ENCODE measurements at regions not wholly inside any gene's neighbourhood (a gene's known extent, or its start where the extent isn't known, plus 50 kb on each side); places are given as distances from the start of the nearest gene placed in this dataset.
A peak's percentile ranks its signal among the peaks of the same experiment; 100 is the strongest.
"Not testable (repeated sequence)": the region's sequence is repeated elsewhere in the genome, so short reads cannot be mapped to it uniquely, and the experiment has no call there.

GRCh38 chr5:15009420-15009819, 137.8 kb upstream of the ANKH start:
- DNase-seq, result no peak

- DNase-seq, result no peak
Observed at GRCh38 chr5:15008921-15009320, 137.3 kb upstream of the ANKH start.

DNA sequence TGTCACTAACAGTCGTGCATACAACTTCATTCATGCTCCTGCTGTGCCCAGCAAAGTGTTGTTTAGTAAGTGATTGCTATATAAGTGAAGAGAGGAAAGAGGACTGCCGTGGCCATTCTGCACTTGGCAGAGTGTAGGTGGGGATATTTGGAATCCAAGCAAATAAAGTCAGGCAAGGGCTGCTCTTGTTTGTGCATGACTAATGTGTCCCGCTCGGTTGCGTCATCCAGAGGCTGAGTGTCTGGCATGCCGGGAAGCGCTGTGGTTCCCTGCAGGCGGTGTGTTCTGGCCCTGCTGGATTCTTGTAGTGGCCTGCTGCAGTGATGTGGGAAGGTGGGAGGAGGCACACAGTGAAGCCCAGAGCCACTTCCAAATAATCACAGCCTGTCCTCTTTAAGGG, 136.9 kb upstream of the ANKH start:
- no peak for DNase-seq

- no peak for DNase-seq
Observed at GRCh38 chr5:15007646-15008045, 136.1 kb upstream of the ANKH start.

DNA sequence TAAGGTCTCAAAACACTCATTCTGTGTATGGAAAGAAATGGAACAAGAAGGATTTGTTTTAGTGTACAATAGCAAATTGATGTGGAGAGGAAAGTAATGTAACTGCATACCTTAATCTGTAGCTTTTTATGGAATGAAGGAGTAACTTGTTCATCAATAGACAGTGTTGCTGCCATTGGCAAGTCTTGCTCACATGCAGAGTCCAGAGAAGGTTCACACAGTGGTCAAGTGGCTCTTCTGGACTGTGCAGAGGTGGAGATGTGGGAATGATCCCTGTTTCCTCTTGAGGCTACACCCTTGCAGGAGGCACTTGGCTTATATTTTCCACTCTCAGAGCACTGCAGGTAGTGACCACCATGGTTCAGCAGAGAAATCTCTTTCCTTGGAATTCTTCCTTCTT, 132.9 kb upstream of the ANKH start:
- no peak for DNase-seq

DNA sequence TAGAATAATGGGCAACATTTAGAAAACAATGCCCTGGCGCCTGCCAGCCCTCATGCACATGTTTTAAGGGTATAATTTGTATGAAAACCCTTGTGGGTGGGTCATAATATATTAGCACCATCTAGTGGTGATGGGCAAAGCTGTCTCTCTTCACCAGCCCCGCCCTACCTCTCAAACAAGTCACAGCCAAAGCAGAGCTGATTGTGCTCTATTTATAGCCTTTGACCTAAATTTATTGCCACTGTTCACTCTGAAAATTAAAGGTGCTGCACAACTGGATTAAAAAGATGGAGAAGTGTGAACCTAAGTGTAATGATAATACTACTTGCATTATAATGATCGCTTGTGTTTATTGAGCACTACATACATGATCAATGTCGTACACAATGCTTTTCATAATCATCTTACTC, 131.9 kb upstream of the ANKH start:
- peak in 1 of 2 donors; percentile 32 for DNase-seq

GRCh38 chr5:15002791-15003190, 131.2 kb upstream of the ANKH start:
- no peak for DNase-seq

- DNase-seq, result no peak
Observed at GRCh38 chr5:15002173-15002572, 130.6 kb upstream of the ANKH start.

DNA sequence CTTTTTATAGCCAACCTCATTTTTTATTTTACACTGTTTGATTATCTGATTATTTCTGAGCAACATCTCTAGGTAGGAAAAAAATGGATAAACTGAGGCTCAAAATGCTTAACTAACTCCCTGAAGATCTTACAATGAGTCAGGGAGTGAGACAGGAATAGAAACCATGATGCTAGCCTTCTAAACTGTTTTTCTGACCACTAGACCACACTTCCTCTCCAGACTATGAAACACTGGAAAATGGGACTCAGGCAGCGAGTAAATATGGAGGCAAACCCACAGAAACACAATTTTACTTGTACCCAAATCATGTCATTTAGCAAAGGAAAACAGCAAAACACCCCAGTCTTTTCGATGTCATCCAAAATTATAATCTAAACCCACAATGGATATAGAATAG, 129.9 kb upstream of the ANKH start:
- no peak for DNase-seq

DNA sequence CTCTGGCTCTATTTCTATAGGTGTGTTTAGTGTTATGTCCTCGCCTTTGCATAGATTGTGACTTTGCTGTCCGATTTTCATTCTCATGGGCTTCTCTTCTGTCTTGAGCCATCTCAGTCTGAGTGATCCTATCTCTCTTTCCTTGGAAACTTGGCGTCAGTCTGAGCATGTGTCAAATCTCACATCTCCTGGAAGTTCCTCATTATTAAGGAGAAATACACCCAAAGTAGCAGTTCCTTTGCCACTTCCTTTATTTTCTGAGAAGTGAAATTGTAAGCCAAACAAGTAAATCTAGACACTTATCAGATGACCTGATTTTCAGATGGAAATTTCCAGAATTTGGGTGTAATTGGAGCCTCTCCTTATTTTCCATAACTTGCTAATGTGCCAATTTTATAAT, 126.9 kb upstream of the ANKH start:
- DNase-seq, result no peak

- DNase-seq, result no peak
Observed at GRCh38 chr5:14996997-14997396, 125.4 kb upstream of the ANKH start.

- DNase-seq, result no peak
Observed at GRCh38 chr5:14995229-14995628, 123.7 kb upstream of the ANKH start.

- DNase-seq, result not testable (repeated sequence)
Observed at GRCh38 chr5:14993459-14994133, 122.0 kb upstream of the ANKH start.

GRCh38 chr5:14992751-14993458, 121.3 kb upstream of the ANKH start:
- not testable (repeated sequence) for DNase-seq

GRCh38 chr5:14988223-14988622, 116.6 kb upstream of the ANKH start:
- DNase-seq, result no peak

- no peak for DNase-seq
Observed at GRCh38 chr5:14986413-14986812, 114.8 kb upstream of the ANKH start.

DNA sequence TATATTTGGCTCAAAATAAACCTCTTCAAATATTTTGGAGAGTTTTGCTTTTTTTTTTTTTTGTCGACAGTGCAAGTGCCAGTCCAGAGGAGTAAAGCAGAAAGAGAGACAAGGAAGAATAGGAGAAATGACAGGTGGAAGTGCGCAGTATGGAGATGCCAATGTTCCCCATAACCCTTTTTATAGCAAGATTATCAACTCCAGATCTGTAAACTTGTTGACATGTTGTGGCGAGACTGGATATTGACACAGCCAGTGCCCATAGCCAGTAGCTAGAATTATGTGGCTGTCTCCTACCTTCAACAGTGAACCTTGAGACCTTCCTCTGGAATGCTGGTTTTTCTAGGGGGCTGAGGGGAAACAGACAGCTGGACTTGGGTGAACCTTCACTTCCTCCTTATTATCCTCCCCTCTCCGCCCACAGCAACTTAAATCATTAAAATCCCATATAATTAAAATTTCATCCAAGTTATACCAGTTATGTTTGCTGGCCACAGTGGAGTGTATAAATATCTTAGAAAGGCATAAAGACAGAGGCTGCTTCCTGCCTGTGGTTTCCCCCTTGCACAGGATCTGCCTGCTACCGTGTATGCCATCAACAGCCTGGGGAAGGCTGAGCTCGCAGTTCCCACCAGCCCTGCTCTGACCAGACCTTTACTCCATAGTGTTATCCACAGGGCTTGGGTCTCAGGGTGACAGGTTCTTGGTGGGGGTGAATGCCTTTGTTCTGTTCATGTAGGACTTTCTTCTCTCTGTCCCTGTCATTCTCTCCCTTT, 112.3 kb upstream of the ANKH start:
- DNase-seq, result peak in 1 of 2 donors; percentile 2

GRCh38 chr5:14980698-14981097, 109.1 kb upstream of the ANKH start:
- DNase-seq, result no peak

DNA sequence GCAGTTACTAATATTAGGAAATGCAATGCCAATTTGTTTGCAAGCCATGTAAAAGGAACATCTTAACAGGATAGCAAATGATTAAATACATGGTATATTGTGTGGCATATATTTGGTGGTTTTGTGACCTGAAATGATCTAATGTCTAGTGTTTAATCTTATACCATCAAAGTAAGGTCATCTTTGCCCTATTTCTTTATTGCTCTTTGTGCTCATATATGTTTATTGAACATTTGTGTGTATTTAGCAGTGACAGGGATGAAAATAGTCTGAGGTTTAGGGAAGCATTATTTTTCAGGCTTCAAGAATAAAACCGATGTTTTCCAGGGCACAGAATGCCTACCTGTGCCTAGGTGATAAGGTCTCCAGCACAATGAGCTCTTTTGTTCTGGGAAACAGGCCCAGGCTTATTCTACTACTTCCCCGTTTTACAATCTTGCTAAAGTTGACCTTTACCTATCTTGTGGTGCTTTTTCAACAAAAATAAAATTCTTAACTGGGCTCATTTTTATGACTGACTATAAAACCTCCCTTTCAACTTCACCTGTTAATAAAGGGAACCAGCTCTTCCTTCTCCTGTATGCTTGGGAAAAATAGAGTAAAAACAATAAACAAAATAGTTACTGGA, 105.6 kb upstream of the ANKH start:
- no peak for DNase-seq

GRCh38 chr5:14976486-14976885, 104.9 kb upstream of the ANKH start:
- DNase-seq, result no peak

DNA sequence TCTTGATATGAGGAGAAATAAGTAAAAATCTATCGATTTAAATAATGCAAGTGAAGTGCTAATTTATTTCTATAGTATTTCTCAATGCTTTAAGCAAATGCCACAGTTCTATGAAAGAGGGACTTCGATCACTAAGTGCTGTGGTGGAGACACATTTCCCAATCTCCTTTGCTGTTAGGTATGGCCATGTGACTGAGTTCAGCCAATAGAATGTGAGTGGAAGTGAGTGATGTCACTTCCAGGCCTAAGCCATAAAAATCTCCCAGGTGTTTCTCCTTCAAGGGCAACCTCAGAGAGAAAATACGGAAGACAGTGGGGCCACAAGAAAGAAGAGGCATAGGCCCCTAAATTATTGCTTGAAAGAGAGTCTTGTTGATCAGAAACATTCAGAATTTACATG, 100.3 kb upstream of the ANKH start:
- no peak for DNase-seq

DNA sequence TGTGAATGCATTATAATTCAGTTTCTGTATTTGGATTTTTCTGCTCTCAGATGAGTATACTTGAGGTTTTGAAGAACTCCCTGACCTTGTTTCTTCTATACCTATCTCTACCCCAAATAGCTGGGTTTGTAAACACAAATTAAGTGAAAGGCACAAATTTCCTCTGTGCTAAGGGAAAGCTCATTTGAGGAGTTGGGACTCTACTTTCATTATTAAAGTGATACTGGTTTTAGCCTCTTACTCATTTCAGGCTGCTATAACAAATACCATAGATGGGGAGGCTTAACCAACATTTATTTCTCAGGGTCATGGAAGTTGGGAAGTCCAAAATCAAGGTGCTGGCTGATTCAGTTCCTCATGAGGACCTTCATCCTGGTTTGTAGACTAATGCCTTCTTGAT, 97.2 kb upstream of the ANKH start:
- no peak for DNase-seq

GRCh38 chr5:14967166-14967565, 95.6 kb upstream of the ANKH start:
- no peak for DNase-seq

GRCh38 chr5:14965815-14966214, 94.2 kb upstream of the ANKH start:
- DNase-seq, result no peak

All from bone marrow (tissue), 2 donors.